ENCODE measurements at regions not wholly inside any gene's neighbourhood (a gene's known extent, or its start where the extent isn't known, plus 50 kb on each side); places are given as distances from the start of the nearest gene placed in this dataset.

GRCh38 chr7:68550027-68550426 is 1048.2 kb upstream of the AUTS2 start:
- no peaks in the 10 kb centered on the region for H3K9me3 ChIP-seq (replicated peaks in 1 of 11)
- no peaks in the 10 kb centered on the region for H3K4me1 ChIP-seq
- H3K4me2 ChIP-seq: no peak overlapping the region
- H3K9ac ChIP-seq: no peak overlapping the region
- no peaks in the 10 kb centered on the region for H3K36me3 ChIP-seq
- H3K4me3 ChIP-seq: no peak overlapping the region
- H3K27ac ChIP-seq: no peak overlapping the region
- H3K27me3 ChIP-seq: no peaks in the 10 kb centered on the region
- H4K20me1 ChIP-seq: no peaks in the 10 kb centered on the region
- TF ChIP-seq Cebpa-rat (IDR thresholded peaks at IDR 0.05): no peak

- Histone ChIP-seq H3K27me3 (no peaks in the 10 kb centered on the region), H3K36me3 (no peaks in the 10 kb centered on the region), H4K20me1 (no peaks in the 10 kb centered on the region), H3K4me3 (no peak overlapping the region), H3K9ac (no peak overlapping the region), H3K9me3 (replicated peaks in 1 of 11) (no peaks in the 10 kb centered on the region), H3K27ac (no peak overlapping the region), H3K4me1 (no peaks in the 10 kb centered on the region), H3K4me2 (no peak overlapping the region)
- TF ChIP-seq Cebpa-rat (IDR thresholded peaks at IDR 0.05): no peak
Measured at GRCh38 chr7:68550635-68551034, 1047.6 kb upstream of the AUTS2 start.

- H3K27me3 ChIP-seq: no peaks in the 10 kb centered on the region
- H3K27ac ChIP-seq: no peak overlapping the region
- peaks cover 0 to 6% (median 0%) of the 10 kb centered on the region in 11 experiments; a peak in 5 of 22 replicates for H3K9me3 ChIP-seq (replicated peaks in 1 of 11)
- no peak overlapping the region for H3K9ac ChIP-seq
- H3K4me1 ChIP-seq: no peaks in the 10 kb centered on the region
- no peaks in the 10 kb centered on the region for H3K36me3 ChIP-seq
- H4K20me1 ChIP-seq: no peaks in the 10 kb centered on the region
- H3K4me3 ChIP-seq: no peak overlapping the region
- no peak overlapping the region for H3K4me2 ChIP-seq
- TF ChIP-seq Cebpa-rat (IDR thresholded peaks at IDR 0.05): peak in 2 of 11 experiments; percentile 31 to 36; a peak in 2 of 22 replicates
Measured at GRCh38 chr7:68556537-68556936, 1041.7 kb upstream of the AUTS2 start.

GRCh38 chr7:68559518-68559917 is 1038.8 kb upstream of the AUTS2 start:
- Histone ChIP-seq H3K9ac (no peak overlapping the region), H3K27ac (no peak overlapping the region), H3K4me1 (no peaks in the 10 kb centered on the region), H4K20me1 (no peaks in the 10 kb centered on the region), H3K27me3 (no peaks in the 10 kb centered on the region), H3K4me3 (no peak overlapping the region), H3K36me3 (no peaks in the 10 kb centered on the region), H3K9me3 (replicated peaks in 1 of 11) (peaks cover 0 to 6% (median 0%) of the 10 kb centered on the region in 11 experiments; a peak in 5 of 22 replicates), H3K4me2 (no peak overlapping the region)
- no peak for TF ChIP-seq Cebpa-rat (IDR thresholded peaks at IDR 0.05)

- H3K4me1 ChIP-seq: no peaks in the 10 kb centered on the region
- H3K36me3 ChIP-seq: no peaks in the 10 kb centered on the region
- no peak overlapping the region for H3K4me2 ChIP-seq
- H4K20me1 ChIP-seq: no peaks in the 10 kb centered on the region
- no peaks in the 10 kb centered on the region for H3K27me3 ChIP-seq
- no peak overlapping the region for H3K27ac ChIP-seq
- TF ChIP-seq Cebpa-rat (IDR thresholded peaks at IDR 0.05): no peak
- H3K9me3 ChIP-seq (replicated peaks in 1 of 11): peaks cover 0 to 10% (median 0%) of the 10 kb centered on the region in 11 experiments; a peak in 7 of 22 replicates
- no peak overlapping the region for H3K9ac ChIP-seq
- no peak overlapping the region for H3K4me3 ChIP-seq
Measured at GRCh38 chr7:68562323-68562899, 1035.9 kb upstream of the AUTS2 start.

GRCh38 chr7:68564306-68565135 is 1033.8 kb upstream of the AUTS2 start:
- Histone ChIP-seq H3K9ac (no peak overlapping the region), H3K4me1 (no peaks in the 10 kb centered on the region), H3K27me3 (no peaks in the 10 kb centered on the region), H3K27ac (no peak overlapping the region), H4K20me1 (no peaks in the 10 kb centered on the region), H3K4me2 (no peak overlapping the region), H3K9me3 (replicated peaks in 1 of 11) (peaks cover 0 to 4% (median 0%) of the 10 kb centered on the region in 11 experiments; a peak in 3 of 22 replicates), H3K36me3 (no peaks in the 10 kb centered on the region), H3K4me3 (no peak overlapping the region)
- no peak for TF ChIP-seq Cebpa-rat (IDR thresholded peaks at IDR 0.05)

- H3K4me3 ChIP-seq: no peak overlapping the region
- H3K4me1 ChIP-seq: peaks cover 0 to 24% (median 16%) of the 10 kb centered on the region in 10 experiments; a peak in 18 of 20 replicates
- H4K20me1 ChIP-seq: no peaks in the 10 kb centered on the region
- peaks cover 0 to 4% (median 0%) of the 10 kb centered on the region in 11 experiments; a peak in 3 of 22 replicates for H3K9me3 ChIP-seq (replicated peaks in 1 of 11)
- TF ChIP-seq Cebpa-rat (IDR thresholded peaks at IDR 0.05): no peak
- no peaks in the 10 kb centered on the region for H3K27me3 ChIP-seq
- no peak overlapping the region for H3K9ac ChIP-seq
- no peaks in the 10 kb centered on the region for H3K36me3 ChIP-seq
- H3K4me2 ChIP-seq: no peak overlapping the region
- no peak overlapping the region for H3K27ac ChIP-seq
Measured at GRCh38 chr7:68571286-68571685, 1027.0 kb upstream of the AUTS2 start.

GRCh38 chr7:68573271-68574005 is 1024.8 kb upstream of the AUTS2 start:
- Histone ChIP-seq H3K9me3 (replicated peaks in 1 of 11) (no peaks in the 10 kb centered on the region), H3K4me2 (peak overlapping the region in 9 of 11 experiments; percentile 43 to 78 (median 65); a peak in 17 of 22 replicates), H3K36me3 (no peaks in the 10 kb centered on the region), H3K27me3 (no peaks in the 10 kb centered on the region), H3K4me1 (peaks cover 0 to 24% (median 16%) of the 10 kb centered on the region in 10 experiments; a peak in 18 of 20 replicates), H3K4me3 (no peak overlapping the region), H3K27ac (no peak overlapping the region), H3K9ac (no peak overlapping the region), H4K20me1 (no peaks in the 10 kb centered on the region)
- no peak for TF ChIP-seq Cebpa-rat (IDR thresholded peaks at IDR 0.05)

GRCh38 chr7:68576366-68576765 is 1021.9 kb upstream of the AUTS2 start:
- no peak overlapping the region for H3K9ac ChIP-seq
- H3K4me2 ChIP-seq: no peak overlapping the region
- no peaks in the 10 kb centered on the region for H3K27me3 ChIP-seq
- H3K9me3 ChIP-seq (replicated peaks in 1 of 11): peaks cover 8 to 22% (median 15%) of the 10 kb centered on the region in 11 experiments; a peak in 18 of 22 replicates
- no peak for TF ChIP-seq Cebpa-rat (IDR thresholded peaks at IDR 0.05)
- H3K27ac ChIP-seq: no peak overlapping the region
- H3K4me1 ChIP-seq: peaks cover 0 to 24% (median 16%) of the 10 kb centered on the region in 10 experiments; a peak in 18 of 20 replicates
- no peaks in the 10 kb centered on the region for H4K20me1 ChIP-seq
- H3K36me3 ChIP-seq: no peaks in the 10 kb centered on the region
- H3K4me3 ChIP-seq: no peak overlapping the region

Measured in BLaER1 treated with 17β-estradiol and CSF1 and Interleukin-3, amounts not matched to agents 10 nM and 100 nM (cell line).